ENCODE measurements at regions not wholly inside any gene's neighbourhood (a gene's known extent, or its start where the extent isn't known, plus 50 kb on each side); places are given as distances from the start of the nearest gene placed in this dataset.
"Not testable (repeated sequence)": the region's sequence is repeated elsewhere in the genome, so short reads cannot be mapped to it uniquely, and the experiment has no call there.

- DNase-seq (ENCODE audit: low read depth in 2 of 2), result no peak
These were observed 1382.3 kb downstream of the RAPGEF2 start for GRCh38 chr4:160485071-160485687.

GRCh38 chr4:160492181-160492580, 1389.3 kb downstream of the RAPGEF2 start:
- no peak for DNase-seq (ENCODE audit: low read depth in 2 of 2)

GRCh38 chr4:160493206-160493605, 1390.3 kb downstream of the RAPGEF2 start:
- no peak for DNase-seq (ENCODE audit: low read depth in 2 of 2)

- no peak for DNase-seq (ENCODE audit: low read depth in 2 of 2)
These were observed 1392.5 kb downstream of the RAPGEF2 start for GRCh38 chr4:160495356-160495755.

GRCh38 chr4:160498211-160498610, 1395.3 kb downstream of the RAPGEF2 start:
- no peak for DNase-seq (ENCODE audit: low read depth in 2 of 2)

- no peak for DNase-seq (ENCODE audit: low read depth in 2 of 2)
These were observed 1402.8 kb downstream of the RAPGEF2 start for GRCh38 chr4:160505724-160506123.

GRCh38 chr4:160510928-160511327, 1408.0 kb downstream of the RAPGEF2 start:
- DNase-seq (ENCODE audit: low read depth in 2 of 2), result no peak

- no peak for DNase-seq (ENCODE audit: low read depth in 2 of 2)
These were observed 1411.2 kb downstream of the RAPGEF2 start for GRCh38 chr4:160514126-160514525.

GRCh38 chr4:160523231-160523630, 1420.4 kb downstream of the RAPGEF2 start:
- no peak for DNase-seq (ENCODE audit: low read depth in 2 of 2)

GRCh38 chr4:160537681-160538080, 1434.8 kb downstream of the RAPGEF2 start:
- DNase-seq (ENCODE audit: low read depth in 2 of 2), result no peak

GRCh38 chr4:160546201-160546600, 1443.3 kb downstream of the RAPGEF2 start:
- no peak for DNase-seq (ENCODE audit: low read depth in 2 of 2)

GRCh38 chr4:160549951-160550519, 1447.2 kb downstream of the RAPGEF2 start:
- DNase-seq (ENCODE audit: low read depth in 2 of 2), result not testable (repeated sequence)

GRCh38 chr4:160562661-160563060, 1459.8 kb downstream of the RAPGEF2 start:
- DNase-seq (ENCODE audit: low read depth in 2 of 2), result no peak

- no peak for DNase-seq (ENCODE audit: low read depth in 2 of 2)
These were observed 1460.8 kb downstream of the RAPGEF2 start for GRCh38 chr4:160563552-160564282.

GRCh38 chr4:160567634-160568033, 1464.8 kb downstream of the RAPGEF2 start:
- DNase-seq (ENCODE audit: low read depth in 2 of 2), result no peak

GRCh38 chr4:160570271-160570670, 1467.4 kb downstream of the RAPGEF2 start:
- no peak for DNase-seq (ENCODE audit: low read depth in 2 of 2)

GRCh38 chr4:160574272-160574671, 1471.4 kb downstream of the RAPGEF2 start:
- DNase-seq (ENCODE audit: low read depth in 2 of 2), result not testable (repeated sequence)

- DNase-seq (ENCODE audit: low read depth in 2 of 2), result no peak
These were observed 1477.7 kb downstream of the RAPGEF2 start for GRCh38 chr4:160580581-160580980.

GRCh38 chr4:160592258-160592657, 1489.4 kb downstream of the RAPGEF2 start:
- no peak for DNase-seq (ENCODE audit: low read depth in 2 of 2)

- DNase-seq (ENCODE audit: low read depth in 2 of 2), result no peak
These were observed 1492.8 kb downstream of the RAPGEF2 start for GRCh38 chr4:160595646-160596045.

- no peak for DNase-seq (ENCODE audit: low read depth in 2 of 2)
These were observed 1501.7 kb downstream of the RAPGEF2 start for GRCh38 chr4:160604541-160604940.

- DNase-seq (ENCODE audit: low read depth in 2 of 2), result no peak
These were observed 1508.3 kb downstream of the RAPGEF2 start for GRCh38 chr4:160611181-160611580.

GRCh38 chr4:160631044-160631443, 1528.2 kb downstream of the RAPGEF2 start:
- no peak for DNase-seq (ENCODE audit: low read depth in 2 of 2)

All from stimulated activated CD8-positive, alpha-beta memory T cell treated with anti-CD3 and anti-CD28 coated beads, Interleukin-2, amount 100 ng/mL, for 48 hours (primary cell).